ENCODE measurements at regions not wholly inside any gene's neighbourhood (a gene's known extent, or its start where the extent isn't known, plus 50 kb on each side); places are given as distances from the start of the nearest gene placed in this dataset.

GRCh38 chr11:8323161-8323935 is 59.7 kb upstream of the LMO1 start:
- no peak for DNase-seq (ENCODE audit: low spot score)

- DNase-seq (ENCODE audit: low spot score): no peak
Observed at GRCh38 chr11:8321876-8322275, 58.2 kb upstream of the LMO1 start.

- no peak for DNase-seq (ENCODE audit: low spot score)
Observed at GRCh38 chr11:8320076-8320475, 56.4 kb upstream of the LMO1 start.

- DNase-seq (ENCODE audit: low spot score): no peak
Observed at GRCh38 chr11:8318536-8318935, 54.9 kb upstream of the LMO1 start.

GRCh38 chr11:8317159-8317558 is 53.5 kb upstream of the LMO1 start:
- no peak for DNase-seq (ENCODE audit: low spot score)

GRCh38 chr11:8315954-8316353 is 52.3 kb upstream of the LMO1 start:
- DNase-seq (ENCODE audit: low spot score): no peak

- DNase-seq (ENCODE audit: low spot score): no peak
Observed at GRCh38 chr11:8315463-8315862, 51.8 kb upstream of the LMO1 start.

GRCh38 chr11:8314916-8315315 is 51.2 kb upstream of the LMO1 start:
- DNase-seq (ENCODE audit: low spot score): no peak

GRCh38 chr11:8313504-8314090 is 49.9 kb upstream of the LMO1 start:
- no peak for DNase-seq (ENCODE audit: low spot score)
